ENCODE measurements at regions not wholly inside any gene's neighbourhood (a gene's known extent, or its start where the extent isn't known, plus 50 kb on each side); places are given as distances from the start of the nearest gene placed in this dataset.

GRCh38 chr13:56586976-56587375 is 553.7 kb upstream of the PRR20A start:
- no peak for TF ChIP-seq CTCF (conservative IDR thresholded peaks at IDR 0.05 in 1 of 2, IDR thresholded peaks at IDR 0.05 in 1 of 2; ENCODE audit: low read depth in 1 of 2, low read length in 2 of 2)
- TF ChIP-seq EZH2 (IDR thresholded peaks at IDR 0.05; ENCODE audit: low read length, missing control alignments): no peak
